IMR-90 (cell line): ENCODE measurements at regions not wholly inside any gene's neighbourhood (a gene's known extent, or its start where the extent isn't known, plus 50 kb on each side); places are given as distances from the start of the nearest gene placed in this dataset.
"Not testable (repeated sequence)": the region's sequence is repeated elsewhere in the genome, so short reads cannot be mapped to it uniquely, and the experiment has no call there.

ENCODE experiments used
- CTCF ChIP-seq: conservative IDR thresholded peaks from 2 replicates; pipeline ENCODE4 v1.5.1; 2012; ENCODE audit warnings: mild to moderate bottlenecking, low read depth, low read length, improper control_type of control experiment
- MAFK ChIP-seq: IDR thresholded peaks from 2 replicates; pipeline ENCODE4 v1.6.1; 2012; ENCODE audit warnings: low read depth, low read length, improper control_type of control experiment
- RCOR1 ChIP-seq: IDR thresholded peaks from 2 replicates; pipeline ENCODE4 v1.6.1; 2012; ENCODE audit warnings: mild to moderate bottlenecking, low read length, improper control_type of control experiment; ENCODE audit not compliant: insufficient replicate concordance

DNA sequence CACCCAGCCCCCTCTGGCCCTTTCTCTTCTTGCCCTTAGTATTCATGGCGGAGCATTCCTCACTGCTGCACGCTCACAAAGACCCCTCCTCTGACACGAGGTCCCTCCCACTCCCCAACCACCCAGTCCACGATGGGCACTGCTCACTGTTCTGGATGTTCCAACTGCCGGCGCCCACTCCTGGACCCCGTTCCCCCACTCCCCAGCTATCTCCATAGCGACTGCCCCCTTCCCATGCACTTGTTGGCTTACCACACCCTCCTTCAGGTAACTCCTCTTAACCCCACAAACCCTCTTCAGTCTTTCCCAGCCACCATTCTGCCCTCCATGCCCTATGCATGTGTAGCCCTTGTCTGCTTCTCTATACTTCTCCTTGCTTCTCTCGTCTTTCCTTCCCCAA is 961.5 kb upstream of the DEFB115 start:
- TF ChIP-seq RCOR1, CTCF, MAFK: not testable (repeated sequence)
